Panc1 (cell line): ENCODE measurements at regions not wholly inside any gene's neighbourhood (a gene's known extent, or its start where the extent isn't known, plus 50 kb on each side); places are given as distances from the start of the nearest gene placed in this dataset.

ENCODE experiments used
- ATAC-seq: fragments of 200-7000 bp; cut with Tn5 transposase; 2 replicates; pipeline ENCODE4 v1.9.1; 2020; ENCODE audit warnings: mild to moderate bottlenecking, moderate library complexity
- BruUV-seq: library from RNA; stranded (reverse); fragments of 400-500 nt; replicated peaks from 2 replicates; lab custom pipeline; 2021; lab: Mats Ljungman, UMichigan
- CTCF ChIA-PET: fragments of 300-600 bp; sonication (Branson Sonifier 250); formaldehyde crosslinking; loops from one replicate; lab custom pipeline; 2022; ENCODE audit warnings: antibody characterized with exemption; lab: Charles Lee
- POLR2A ChIA-PET: fragments of 300-600 bp; sonication (Branson Sonifier 250); formaldehyde crosslinking; loops from one replicate; lab custom pipeline; 2022; ENCODE audit warnings: antibody characterized with exemption; lab: Charles Lee
- DNase-seq: peaks from one replicate; pipeline ENCODE4 v3.0.0-alpha.2; 2010; ENCODE audit warnings: low read depth, low spot score
- H3K27ac ChIP-seq: 2 replicates; pipeline ENCODE4 v1.5.1; 2011; ENCODE audit warnings: mild to moderate bottlenecking, low read length, inconsistent platforms
- H3K27me3 ChIP-seq: fragments of 200-500 bp; sonication (Bioruptor generic); 2 replicates; pipeline ENCODE4 v1.6.0; 2014; ENCODE audit warnings: low read length, inconsistent platforms; ENCODE audit not compliant: control insufficient read depth, insufficient read depth
- H3K36me3 ChIP-seq: fragments of 200-500 bp; sonication (Bioruptor generic); 2 replicates; pipeline ENCODE4 v1.5.1; 2014; ENCODE audit warnings: inconsistent platforms, mild to moderate bottlenecking, low read length, moderate library complexity; ENCODE audit not compliant: control insufficient read depth, insufficient read depth
- H3K4me1 ChIP-seq: 2 replicates; pipeline ENCODE4 v1.5.1; 2011; ENCODE audit warnings: inconsistent platforms, mild to moderate bottlenecking, low read length, moderate library complexity; ENCODE audit not compliant: control insufficient read depth, insufficient read depth
- H3K4me3 ChIP-seq, 2 experiments: 2 replicates each; pipeline ENCODE4 v1.5.1; 2011 to 2012; ENCODE audit warnings: low read depth in 2 of 2, low read length in 2 of 2, mild to moderate bottlenecking in 2 of 2, inconsistent platforms in 1 of 2, moderate library complexity in 1 of 2
- H3K9me3 ChIP-seq: fragments of 200-500 bp; sonication (Bioruptor generic); 2 replicates; pipeline ENCODE4 v1.5.1; 2014; ENCODE audit warnings: low read depth, mild to moderate bottlenecking, inconsistent platforms, low read length, moderate library complexity; ENCODE audit not compliant: control insufficient read depth, insufficient read depth
- CTCF ChIP-seq: fragments of 450-650 bp; IDR thresholded peaks from 2 replicates; pipeline ENCODE4 v1.5.1; 2017; ENCODE audit warnings: mild to moderate bottlenecking
- POLR2AphosphoS5 ChIP-seq: IDR thresholded peaks from 2 replicates; pipeline ENCODE4 v1.6.1; 2012; ENCODE audit warnings: mild to moderate bottlenecking, low read depth, low read length, moderate library complexity
- SIN3A ChIP-seq: IDR thresholded peaks from 2 replicates; pipeline ENCODE4 v1.6.1; 2012; ENCODE audit warnings: low read depth, mild to moderate bottlenecking, low read length, moderate library complexity, borderline replicate concordance; ENCODE audit not compliant: insufficient read depth
- TCF7L2 ChIP-seq: IDR thresholded peaks from 2 replicates; pipeline ENCODE4 v1.6.1; 2011; ENCODE audit warnings: mild to moderate bottlenecking, low read depth, low read length, inconsistent platforms
- in situ Hi-C: cut with HindIII; loops from 2 replicates; pipeline ENCODE4 v1.10.0; 2016; ENCODE audit warnings: low sequenced_read_pairs, low pct_unique_long_range_greater_than_20kb
- intact Hi-C: fragments of 100-400 bp; cut with micrococcal nuclease; formaldehyde crosslinking; loops from one replicate; pipeline ENCODE4 v1.10.0; 2022; ENCODE audit not compliant: unreplicated experiment
- TF ChIP-seq, protein P1 (sequence below), 2 experiments: IDR thresholded peaks; 2 replicates each; pipeline ENCODE4 v1.6.1; 2011 to 2012; ENCODE audit warnings: low read depth in 2 of 2, control low read depth in 1 of 2, low read length in 1 of 2, mild to moderate bottlenecking in 1 of 2, moderate library complexity in 1 of 2; ENCODE audit not compliant: insufficient read depth in 1 of 2

GRCh38 chr6:153645326-153645725 is 393.7 kb upstream of the OPRM1 start:
- POLR2A ChIA-PET = no interaction called here
- H3K27ac ChIP-seq = no peak overlapping the region
- H3K36me3 ChIP-seq = no peaks in the 10 kb centered on the region
- H3K4me3 ChIP-seq = no peak overlapping the region
- no TSS peak for BruUV-seq
- H3K9me3 ChIP-seq = no peaks in the 10 kb centered on the region
- no peak for TF ChIP-seq TCF7L2
- TF ChIP-seq POLR2AphosphoS5 = no peak
- no peak for TF ChIP-seq CTCF
- no peak for TF ChIP-seq SIN3A
- TF ChIP-seq, protein P1, sequence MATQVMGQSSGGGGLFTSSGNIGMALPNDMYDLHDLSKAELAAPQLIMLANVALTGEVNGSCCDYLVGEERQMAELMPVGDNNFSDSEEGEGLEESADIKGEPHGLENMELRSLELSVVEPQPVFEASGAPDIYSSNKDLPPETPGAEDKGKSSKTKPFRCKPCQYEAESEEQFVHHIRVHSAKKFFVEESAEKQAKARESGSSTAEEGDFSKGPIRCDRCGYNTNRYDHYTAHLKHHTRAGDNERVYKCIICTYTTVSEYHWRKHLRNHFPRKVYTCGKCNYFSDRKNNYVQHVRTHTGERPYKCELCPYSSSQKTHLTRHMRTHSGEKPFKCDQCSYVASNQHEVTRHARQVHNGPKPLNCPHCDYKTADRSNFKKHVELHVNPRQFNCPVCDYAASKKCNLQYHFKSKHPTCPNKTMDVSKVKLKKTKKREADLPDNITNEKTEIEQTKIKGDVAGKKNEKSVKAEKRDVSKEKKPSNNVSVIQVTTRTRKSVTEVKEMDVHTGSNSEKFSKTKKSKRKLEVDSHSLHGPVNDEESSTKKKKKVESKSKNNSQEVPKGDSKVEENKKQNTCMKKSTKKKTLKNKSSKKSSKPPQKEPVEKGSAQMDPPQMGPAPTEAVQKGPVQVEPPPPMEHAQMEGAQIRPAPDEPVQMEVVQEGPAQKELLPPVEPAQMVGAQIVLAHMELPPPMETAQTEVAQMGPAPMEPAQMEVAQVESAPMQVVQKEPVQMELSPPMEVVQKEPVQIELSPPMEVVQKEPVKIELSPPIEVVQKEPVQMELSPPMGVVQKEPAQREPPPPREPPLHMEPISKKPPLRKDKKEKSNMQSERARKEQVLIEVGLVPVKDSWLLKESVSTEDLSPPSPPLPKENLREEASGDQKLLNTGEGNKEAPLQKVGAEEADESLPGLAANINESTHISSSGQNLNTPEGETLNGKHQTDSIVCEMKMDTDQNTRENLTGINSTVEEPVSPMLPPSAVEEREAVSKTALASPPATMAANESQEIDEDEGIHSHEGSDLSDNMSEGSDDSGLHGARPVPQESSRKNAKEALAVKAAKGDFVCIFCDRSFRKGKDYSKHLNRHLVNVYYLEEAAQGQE (IDR thresholded peaks at IDR 0.05; ENCODE audit: insufficient read depth in 1 of 2, low read depth in 2 of 2, low read length in 1 of 2) = no peak
- no peak for ATAC-seq
- intact Hi-C loops = no loop called here
- no peaks in the 10 kb centered on the region for H3K27me3 ChIP-seq
- CTCF ChIA-PET = no interaction called here
- H3K4me1 ChIP-seq = no peaks in the 10 kb centered on the region
- in situ Hi-C loops = no loop called here
- DNase-seq = no peak

DNA sequence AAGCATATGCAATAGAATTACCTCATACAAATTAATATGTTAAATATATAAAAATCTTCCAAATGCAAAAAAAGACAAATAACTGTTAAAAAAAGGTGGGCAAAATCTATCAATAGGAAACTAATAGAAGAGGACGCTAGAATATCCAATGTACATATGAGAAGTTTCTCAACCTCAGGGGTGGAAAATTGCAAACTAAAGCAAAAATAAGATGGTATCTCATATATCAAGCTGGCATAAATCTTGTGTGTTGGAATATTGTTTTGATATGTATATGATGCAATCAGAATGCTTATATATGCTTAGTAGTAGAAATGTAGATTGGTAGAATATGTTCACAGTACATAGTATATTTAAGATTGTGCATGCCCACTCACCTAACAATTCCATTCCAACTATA is 395.0 kb upstream of the OPRM1 start:
- ATAC-seq = no peak
- Histone ChIP-seq H3K36me3 (no peaks in the 10 kb centered on the region), H3K27ac (no peak overlapping the region), H3K4me1 (no peaks in the 10 kb centered on the region), H3K27me3 (no peaks in the 10 kb centered on the region), H3K9me3 (no peaks in the 10 kb centered on the region), H3K4me3 (no peak overlapping the region)
- TF ChIP-seq SIN3A = no peak
- TF ChIP-seq, protein P1 (IDR thresholded peaks at IDR 0.05; ENCODE audit: insufficient read depth in 1 of 2, low read depth in 2 of 2, low read length in 1 of 2) = no peak
- no peak for TF ChIP-seq CTCF
- TF ChIP-seq TCF7L2 = no peak
- TF ChIP-seq POLR2AphosphoS5 = no peak
- BruUV-seq = no TSS peak
- in situ Hi-C loops = no loop called here
- CTCF ChIA-PET = no interaction called here
- POLR2A ChIA-PET = no interaction called here
- intact Hi-C loops = no loop called here
- no peak for DNase-seq
